GM18505 (cell line): ENCODE measurements at regions not wholly inside any gene's neighbourhood (a gene's known extent, or its start where the extent isn't known, plus 50 kb on each side); places are given as distances from the start of the nearest gene placed in this dataset.
"Not testable (repeated sequence)": the region's sequence is repeated elsewhere in the genome, so short reads cannot be mapped to it uniquely, and the experiment has no call there.

ENCODE experiments used
- ATAC-seq: cut with Tn5 transposase; IDR thresholded peaks from one replicate; pipeline ENCODE4 v1.9.1; 2021; ENCODE audit not compliant: unreplicated experiment
- POLR2A ChIP-seq: IDR thresholded peaks from 4 replicates; pipeline ENCODE4 v1.6.1; 2011; ENCODE audit warnings: borderline replicate concordance; ENCODE audit not compliant: insufficient read depth, insufficient read length; ENCODE audit errors: extremely low read depth

DNA sequence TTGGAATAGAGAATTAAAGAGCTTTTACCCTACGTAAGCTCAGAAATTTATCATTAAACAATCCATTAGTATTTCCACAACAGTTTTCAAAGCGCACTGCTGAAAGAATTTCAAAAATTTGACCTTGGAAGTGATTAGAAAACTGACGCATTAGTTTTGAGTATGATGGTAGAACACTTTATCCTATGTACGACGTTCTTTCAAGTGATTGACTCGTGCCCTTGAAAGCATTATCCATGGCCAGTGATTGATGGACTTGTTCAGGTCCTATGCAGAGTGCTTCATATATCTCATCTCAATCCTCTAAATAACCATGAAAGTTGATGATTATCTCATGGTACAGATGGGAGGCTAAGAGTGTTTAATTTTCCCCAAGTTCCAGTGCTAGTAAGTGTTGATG, 697.2 kb downstream of the USP25 start:
- ATAC-seq = no peak
- no peak for TF ChIP-seq POLR2A

- ATAC-seq = no peak
- TF ChIP-seq POLR2A = no peak
Measured at GRCh38 chr21:16427587-16428087, 697.9 kb downstream of the USP25 start.

GRCh38 chr21:16437586-16437985, 707.8 kb downstream of the USP25 start:
- TF ChIP-seq POLR2A = no peak

GRCh38 chr21:16438761-16439160, 709.0 kb downstream of the USP25 start:
- TF ChIP-seq POLR2A = no peak

More at GRCh38 chr21:16437586-16437985, 707.8 kb downstream of the USP25 start:
- no peak for ATAC-seq

GRCh38 chr21:16441789-16442188, 712.0 kb downstream of the USP25 start:
- ATAC-seq = no peak
- TF ChIP-seq POLR2A = no peak

More at GRCh38 chr21:16438761-16439160, 709.0 kb downstream of the USP25 start:
- no peak for ATAC-seq

- TF ChIP-seq POLR2A = no peak
- no peak for ATAC-seq
Measured at GRCh38 chr21:16454399-16454798, 724.6 kb downstream of the USP25 start.

- no peak for ATAC-seq
- TF ChIP-seq POLR2A = no peak
Measured at GRCh38 chr21:16455526-16455925, 725.7 kb downstream of the USP25 start.

DNA sequence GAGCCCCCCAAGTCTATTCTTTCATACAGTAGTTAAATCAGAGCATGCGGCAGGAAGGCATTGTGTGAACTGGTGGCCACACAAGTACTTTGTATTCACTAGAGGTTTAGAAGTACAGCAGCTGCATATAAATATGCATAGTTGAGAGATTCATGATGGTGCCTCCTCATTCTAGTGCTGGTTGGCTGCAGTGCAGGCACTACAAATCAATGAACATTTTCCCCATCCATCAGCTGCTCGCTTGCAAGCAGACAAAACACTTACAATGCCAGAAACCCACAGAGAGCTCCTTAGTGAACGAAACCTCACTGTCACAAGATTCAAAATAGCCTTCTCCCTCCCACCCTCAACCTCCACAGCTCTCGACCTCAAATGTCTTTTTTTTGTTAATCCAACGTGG, 726.2 kb downstream of the USP25 start:
- no peak for TF ChIP-seq POLR2A
- no peak for ATAC-seq

GRCh38 chr21:16457498-16457897, 727.7 kb downstream of the USP25 start:
- no peak for ATAC-seq
- TF ChIP-seq POLR2A = no peak

DNA sequence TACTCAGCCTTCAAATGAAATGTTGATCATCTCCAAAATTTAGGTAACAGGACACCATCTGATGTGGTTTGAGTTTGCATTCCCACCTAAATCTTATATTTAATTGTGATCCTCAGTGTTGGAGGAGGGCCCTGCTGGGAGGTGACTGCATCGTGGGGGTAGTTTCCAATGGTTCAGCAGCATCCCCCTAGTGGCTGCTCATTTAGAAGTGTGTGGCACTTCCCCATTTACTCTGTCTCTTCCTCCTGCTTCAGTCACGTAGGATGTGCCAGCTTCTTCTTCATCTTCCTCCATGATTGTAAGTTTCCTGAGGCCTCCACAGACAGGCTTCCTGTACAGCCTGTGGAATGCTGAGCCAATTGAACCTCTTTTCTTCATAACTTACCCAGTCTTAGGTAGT, 731.2 kb downstream of the USP25 start:
- no peak for ATAC-seq
- TF ChIP-seq POLR2A = no peak

GRCh38 chr21:16464211-16464889, 734.6 kb downstream of the USP25 start:
- ATAC-seq = not testable (repeated sequence)

DNA sequence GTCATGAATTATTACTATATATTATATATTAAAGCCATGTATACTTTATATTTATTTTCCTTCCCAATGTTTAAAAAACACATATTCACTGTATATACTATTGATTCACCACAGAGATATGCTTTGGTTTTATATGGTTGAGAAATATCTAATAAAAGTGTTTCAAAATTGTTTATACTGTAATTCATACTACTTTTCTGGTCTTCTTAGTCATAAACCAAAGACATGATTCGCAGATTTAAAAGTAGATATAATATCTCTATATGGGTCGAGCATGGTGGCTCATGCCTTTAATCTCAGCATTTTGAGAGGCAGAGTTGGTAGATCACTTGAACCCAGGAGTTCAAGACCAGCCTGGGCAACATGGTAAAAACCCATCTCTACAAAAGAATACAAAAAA, 738.4 kb downstream of the USP25 start:
- no peak for ATAC-seq
- no peak for TF ChIP-seq POLR2A

DNA sequence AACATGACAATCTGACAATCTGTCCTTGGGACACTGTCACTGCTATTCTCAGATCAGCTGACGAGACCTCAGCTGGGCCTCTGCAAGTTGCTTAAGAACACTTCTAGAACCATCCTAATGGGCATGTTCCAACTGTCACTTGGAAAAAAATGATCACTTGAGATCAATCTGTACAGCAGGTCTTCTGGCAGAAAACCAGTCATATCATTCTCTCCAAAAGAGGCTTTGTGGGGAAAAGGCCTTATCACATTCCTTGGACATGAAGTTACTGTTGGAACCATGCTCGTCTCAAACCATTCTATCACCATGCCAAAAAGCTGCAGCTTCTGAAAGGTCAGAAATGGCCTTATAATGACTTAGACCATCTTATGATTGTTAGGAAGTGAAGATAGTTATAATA, 744.2 kb downstream of the USP25 start:
- no peak for TF ChIP-seq POLR2A
- no peak for ATAC-seq

GRCh38 chr21:16476056-16476825, 746.5 kb downstream of the USP25 start:
- TF ChIP-seq POLR2A = no peak

More at GRCh38 chr21:16476056-16476825, 746.5 kb downstream of the USP25 start:
- ATAC-seq = no peak
